OCI-LY7 (cell line): ENCODE measurements at regions not wholly inside any gene's neighbourhood (a gene's known extent, or its start where the extent isn't known, plus 50 kb on each side); places are given as distances from the start of the nearest gene placed in this dataset.

Experiments used
- EZH2phosphoT487 ChIP-seq: fragments of 200-600 bp; sonication (generic); IDR thresholded peaks from 2 replicates; pipeline ENCODE4 v1.6.1; 2018; ENCODE audit warnings: low read depth, borderline replicate concordance, mild to moderate bottlenecking, mixed run types, antibody characterized with exemption, low read length, moderate library complexity, mixed read lengths
- TF ChIP-seq, protein P1 (sequence below): fragments of 200-600 bp; sonication (generic); conservative IDR thresholded peaks from 2 replicates; pipeline ENCODE4 v1.5.1; 2014; ENCODE audit warnings: mild to moderate bottlenecking, antibody characterized with exemption, low read length, moderate library complexity, mixed read lengths

DNA sequence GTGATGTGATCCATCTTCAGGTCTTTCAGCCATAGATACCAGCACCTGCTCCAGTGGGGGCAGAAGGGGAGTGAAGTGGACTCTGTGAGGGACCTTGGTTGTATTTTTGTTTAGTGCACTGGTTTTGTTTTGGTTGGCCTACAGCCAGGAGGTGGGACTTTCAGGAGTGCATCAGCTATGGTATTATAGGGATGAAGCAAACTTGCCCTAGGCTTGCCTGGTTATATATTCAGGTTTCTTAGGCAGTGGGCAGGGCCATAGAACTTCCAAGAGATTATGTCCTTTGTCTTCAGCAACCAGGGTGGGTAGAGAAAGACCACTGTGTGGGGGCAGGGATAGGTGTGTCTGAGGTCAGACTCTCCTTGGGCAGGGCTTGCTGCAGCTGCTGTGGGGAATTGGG is 337.3 kb upstream of the SGO1 start:
- TF ChIP-seq, protein P1, sequence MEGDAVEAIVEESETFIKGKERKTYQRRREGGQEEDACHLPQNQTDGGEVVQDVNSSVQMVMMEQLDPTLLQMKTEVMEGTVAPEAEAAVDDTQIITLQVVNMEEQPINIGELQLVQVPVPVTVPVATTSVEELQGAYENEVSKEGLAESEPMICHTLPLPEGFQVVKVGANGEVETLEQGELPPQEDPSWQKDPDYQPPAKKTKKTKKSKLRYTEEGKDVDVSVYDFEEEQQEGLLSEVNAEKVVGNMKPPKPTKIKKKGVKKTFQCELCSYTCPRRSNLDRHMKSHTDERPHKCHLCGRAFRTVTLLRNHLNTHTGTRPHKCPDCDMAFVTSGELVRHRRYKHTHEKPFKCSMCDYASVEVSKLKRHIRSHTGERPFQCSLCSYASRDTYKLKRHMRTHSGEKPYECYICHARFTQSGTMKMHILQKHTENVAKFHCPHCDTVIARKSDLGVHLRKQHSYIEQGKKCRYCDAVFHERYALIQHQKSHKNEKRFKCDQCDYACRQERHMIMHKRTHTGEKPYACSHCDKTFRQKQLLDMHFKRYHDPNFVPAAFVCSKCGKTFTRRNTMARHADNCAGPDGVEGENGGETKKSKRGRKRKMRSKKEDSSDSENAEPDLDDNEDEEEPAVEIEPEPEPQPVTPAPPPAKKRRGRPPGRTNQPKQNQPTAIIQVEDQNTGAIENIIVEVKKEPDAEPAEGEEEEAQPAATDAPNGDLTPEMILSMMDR: no peak
- TF ChIP-seq EZH2phosphoT487: no peak
